Hematopoietic multipotent progenitor cell treated with erythropoietin and hydrocortisone succinate and interleukin-3 and kit ligand, for 17 days (in vitro differentiated cells): ENCODE measurements at regions not wholly inside any gene's neighbourhood (a gene's known extent, or its start where the extent isn't known, plus 50 kb on each side); places are given as distances from the start of the nearest gene placed in this dataset.

Source experiments
- DNase-seq: peaks from one replicate; pipeline ENCODE4 v3.0.0-alpha.2; 2015; ENCODE audit warnings: low spot score

GRCh38 chr3:4029135-4029534 lies 229.9 kb downstream of the LRRN1 start:
- DNase-seq = no peak

GRCh38 chr3:4030624-4031023 lies 231.4 kb downstream of the LRRN1 start:
- DNase-seq = no peak

- DNase-seq = no peak
Measured at GRCh38 chr3:4033296-4033695, 234.1 kb downstream of the LRRN1 start.

- DNase-seq = no peak
Measured at GRCh38 chr3:4036046-4036445, 236.8 kb downstream of the LRRN1 start.

GRCh38 chr3:4038351-4038750 lies 239.1 kb downstream of the LRRN1 start:
- DNase-seq = no peak

GRCh38 chr3:4042070-4042469 lies 242.8 kb downstream of the LRRN1 start:
- no peak for DNase-seq

- no peak for DNase-seq
Measured at GRCh38 chr3:4042869-4043268, 243.6 kb downstream of the LRRN1 start.

GRCh38 chr3:4043867-4044575 lies 244.8 kb downstream of the LRRN1 start:
- DNase-seq = no peak

- DNase-seq = no peak
Measured at GRCh38 chr3:4044619-4045018, 245.4 kb downstream of the LRRN1 start.

GRCh38 chr3:4045756-4046155 lies 246.5 kb downstream of the LRRN1 start:
- DNase-seq = no peak

GRCh38 chr3:4047366-4047765 lies 248.1 kb downstream of the LRRN1 start:
- DNase-seq = no peak

- no peak for DNase-seq
Measured at GRCh38 chr3:4052706-4053105, 250.5 kb upstream of the SETMAR start.

GRCh38 chr3:4053975-4054374 lies 249.2 kb upstream of the SETMAR start:
- DNase-seq = no peak

- DNase-seq = no peak
Measured at GRCh38 chr3:4060064-4060463, 243.1 kb upstream of the SETMAR start.

GRCh38 chr3:4060603-4061002 lies 242.6 kb upstream of the SETMAR start:
- no peak for DNase-seq

- DNase-seq = no peak
Measured at GRCh38 chr3:4061195-4061594, 242.0 kb upstream of the SETMAR start.

- no peak for DNase-seq
Measured at GRCh38 chr3:4061783-4062360, 241.3 kb upstream of the SETMAR start.

GRCh38 chr3:4062621-4063020 lies 240.5 kb upstream of the SETMAR start:
- no peak for DNase-seq

GRCh38 chr3:4063916-4064574 lies 239.1 kb upstream of the SETMAR start:
- DNase-seq = no peak

- DNase-seq = no peak
Measured at GRCh38 chr3:4065085-4065484, 238.1 kb upstream of the SETMAR start.

- no peak for DNase-seq
Measured at GRCh38 chr3:4065554-4065953, 237.6 kb upstream of the SETMAR start.

GRCh38 chr3:4067893-4068292 lies 235.3 kb upstream of the SETMAR start:
- DNase-seq = no peak

- no peak for DNase-seq
Measured at GRCh38 chr3:4069796-4070195, 233.4 kb upstream of the SETMAR start.
